Sigmoid colon (tissue), 6 donors: ENCODE measurements at regions not wholly inside any gene's neighbourhood (a gene's known extent, or its start where the extent isn't known, plus 50 kb on each side); places are given as distances from the start of the nearest gene placed in this dataset.
"Not testable (repeated sequence)": the region's sequence is repeated elsewhere in the genome, so short reads cannot be mapped to it uniquely, and the experiment has no call there.

Source experiments
- DNase-seq: peaks from one replicate; pipeline ENCODE4 v3.0.0-alpha.2; 2019
- H3K27ac ChIP-seq, 4 donors: fragments of 200-600 bp; sonication (generic); one replicate each; pipeline ENCODE4 v1.5.1; 2016 to 2019; ENCODE audit warnings: mild to moderate bottlenecking in 1 of 4
- H3K27me3 ChIP-seq, 3 donors: fragments of 200-600 bp; sonication (generic); one replicate each; pipeline ENCODE4 v1.5.1; 2019; ENCODE audit warnings: mild to moderate bottlenecking in 1 of 3
- H3K36me3 ChIP-seq, 4 donors: fragments of 200-600 bp; sonication (generic); one replicate each; pipeline ENCODE4 v1.5.1; 2016 to 2019
- H3K4me1 ChIP-seq, 4 donors: fragments of 200-600 bp; sonication (generic); one replicate each; pipeline ENCODE4 v1.5.1; 2017 to 2019
- H3K4me3 ChIP-seq, 4 donors: fragments of 200-600 bp; sonication (generic); one replicate each; pipeline ENCODE4 v1.5.1; 2017 to 2019; ENCODE audit warnings: mild to moderate bottlenecking in 2 of 4, moderate library complexity in 1 of 4
- H3K9me3 ChIP-seq, 4 donors: fragments of 200-600 bp in 3 of 4; sonication (generic) in 3 of 4; one replicate each; pipeline versions ENCODE4 v1.5.1 to v1.6.1; 2013 to 2019
- EP300 ChIP-seq, 4 donors: sonication (generic); formaldehyde crosslinking; IDR thresholded peaks; one replicate each; pipeline ENCODE4 v1.6.1; 2017; ENCODE audit warnings: antibody characterized with exemption in 4 of 4
- POLR2A ChIP-seq, 2 donors: fragments of 450-650 bp; IDR thresholded peaks; one replicate each; pipeline ENCODE4 v1.6.1; 2016; ENCODE audit warnings: antibody characterized with exemption in 2 of 2, mild to moderate bottlenecking in 2 of 2, moderate library complexity in 2 of 2
- POLR2AphosphoS5 ChIP-seq, 4 donors: sonication (generic); formaldehyde crosslinking; IDR thresholded peaks; one replicate each; pipeline ENCODE4 v1.6.1; 2017; ENCODE audit warnings: antibody characterized with exemption in 4 of 4
- WGBS, 2 donors: extraction: QIAGEN DNeasy Blood & Tissue Kit; methylation state at CpG; one replicate each; pipeline ENCODE4 v1.1.7; 2013; 5-methylcytosine and 5-hydroxymethylcytosine counted together
- intact Hi-C: fragments of 100-400 bp; cut with DNase I; formaldehyde crosslinking; loops from one replicate; pipeline ENCODE4 v1.15.1; 2023
- TF ChIP-seq, protein P1 (sequence below), 4 experiments: fragments of 450-650 bp in 3 of 4; fragments of 200-600 bp in 1 of 4; IDR thresholded peaks; one replicate each; pipeline ENCODE4 v1.5.1; 2016 to 2019; ENCODE audit warnings: antibody characterized with exemption in 4 of 4, mild to moderate bottlenecking in 3 of 4, moderate library complexity in 2 of 4
- donor health status: healthy with polysubstance abuse.
- donor health status: healthy.

DNA sequence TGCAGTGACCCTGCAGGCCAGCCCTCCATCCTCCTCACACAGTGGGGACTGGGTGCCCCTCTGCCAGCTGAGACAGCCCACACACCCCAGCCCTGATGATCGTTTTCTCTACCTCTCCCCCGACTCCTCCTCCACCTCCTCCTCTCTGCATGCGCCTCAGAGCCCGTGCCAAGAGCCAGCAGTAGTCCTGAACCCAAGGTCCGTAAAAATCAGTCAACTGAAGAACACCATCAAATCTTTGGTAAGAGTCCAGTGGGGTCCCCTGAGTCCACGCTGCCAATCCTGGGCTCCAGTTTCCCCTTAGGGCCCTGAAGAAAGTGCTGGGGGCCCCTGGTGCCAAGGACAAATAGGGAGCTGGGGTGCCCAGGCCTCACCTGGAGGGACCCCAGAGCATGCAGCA, 109.3 kb upstream of the FAN1 start:
- no peak for DNase-seq
- no peaks in the 10 kb centered on the region for H3K36me3 ChIP-seq
- H3K9me3 ChIP-seq = no peaks in the 10 kb centered on the region
- no peak overlapping the region for H3K4me3 ChIP-seq
- H3K4me1 ChIP-seq = peaks cover 0 to 4% (median 0%) of the 10 kb centered on the region in 4 donors
- peaks cover 0 to 9% (median 0%) of the 10 kb centered on the region in 3 donors for H3K27me3 ChIP-seq
- H3K27ac ChIP-seq = no peak overlapping the region
- intact Hi-C loops = no loop called here
- 87 to 91% methylated on average over 6 of the region's 6 CpGs for WGBS, 2 donors
- TF ChIP-seq POLR2A (IDR thresholded peaks at IDR 0.05) (no peak), POLR2AphosphoS5 (IDR thresholded peaks at IDR 0.05) (no peak)

DNA sequence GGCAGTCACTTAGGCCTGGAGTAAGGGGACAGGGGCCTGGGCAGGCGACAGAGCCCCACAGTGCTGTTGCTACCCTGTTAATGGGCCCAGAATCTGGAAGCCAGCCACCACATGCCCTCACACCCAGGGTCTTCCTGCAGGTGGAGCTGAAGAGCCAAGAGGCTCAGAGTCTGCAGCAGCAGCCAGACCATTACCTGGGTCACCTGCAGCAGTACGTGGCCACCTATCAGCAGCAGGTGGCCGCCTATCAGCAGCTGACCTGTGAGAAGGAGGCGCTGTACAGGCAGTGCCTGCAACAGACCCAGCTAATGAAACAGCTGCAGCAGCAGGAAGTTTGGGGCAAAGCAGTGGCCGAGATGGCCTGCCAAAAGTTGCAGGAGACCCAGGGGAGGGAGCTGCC, 104.2 kb upstream of the FAN1 start:
- H3K9me3 ChIP-seq, H3K27me3 ChIP-seq, intact Hi-C loops, DNase-seq, H3K36me3 ChIP-seq, H3K27ac ChIP-seq, H3K4me3 ChIP-seq, H3K4me1 ChIP-seq: not testable (repeated sequence)
- 6 to 60% methylated on average over 5 of the region's 5 CpGs for WGBS, 2 donors

DNA sequence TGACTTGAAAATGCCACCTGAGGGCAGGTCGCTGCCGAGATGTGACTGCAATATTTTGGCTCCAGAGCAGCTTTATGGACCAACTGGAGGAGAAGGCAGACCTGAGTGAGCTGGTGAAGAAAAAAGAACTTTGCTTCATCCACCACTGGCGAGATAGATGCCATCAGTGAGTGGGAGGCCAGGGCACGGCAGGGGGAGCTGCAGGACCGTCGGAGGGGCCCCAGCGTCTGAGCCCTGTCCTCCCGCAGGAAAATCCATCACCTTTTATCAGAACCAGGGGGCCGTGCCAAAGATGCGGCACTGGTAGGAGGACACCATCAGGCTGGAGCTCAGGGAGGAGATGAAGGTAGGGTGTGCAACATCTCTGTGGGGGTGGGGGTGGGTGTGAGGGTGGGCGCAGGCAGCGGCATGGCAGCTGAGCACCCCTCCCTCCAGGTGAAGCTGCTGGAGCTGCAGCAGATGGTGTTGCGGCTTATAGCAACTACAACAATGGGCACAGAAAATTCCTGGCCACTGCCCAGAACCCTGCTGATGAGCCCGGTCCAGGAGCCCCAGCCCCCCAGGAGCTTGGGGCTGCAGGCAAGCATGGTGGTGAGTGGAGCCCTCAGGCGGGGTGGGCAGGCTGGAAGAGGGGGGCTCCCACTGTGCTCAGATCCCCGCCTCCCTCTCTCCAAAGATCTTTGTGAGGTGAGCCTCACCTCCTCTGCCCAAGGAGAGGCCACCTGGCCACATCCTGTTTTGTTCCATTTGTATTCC, 102.4 kb upstream of the FAN1 start:
- intact Hi-C loops, H3K9me3 ChIP-seq: not testable (repeated sequence)

DNA sequence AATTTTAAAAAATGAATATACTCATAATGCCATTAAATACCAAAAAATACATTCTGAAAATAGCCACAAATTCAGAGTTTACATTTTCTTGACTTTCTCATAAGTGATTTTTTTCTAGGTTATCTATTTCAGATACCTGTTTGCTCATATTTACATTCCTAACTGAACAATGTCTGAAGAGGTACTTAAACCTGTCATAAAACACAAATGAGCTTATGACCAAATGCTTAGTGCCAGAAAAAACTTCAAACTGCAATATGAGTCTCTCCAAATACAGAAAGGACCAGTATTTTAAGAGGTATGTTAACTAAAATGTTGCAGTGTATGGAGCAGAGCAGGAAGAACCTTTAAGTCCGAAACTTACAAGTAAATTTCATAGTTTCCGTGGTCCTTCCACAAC, 101.7 kb upstream of the FAN1 start:
- 26 to 50% methylated on average over 2 of the region's 2 CpGs for WGBS, 2 donors

More for the DNA sequence above, 102.4 kb upstream of the FAN1 start:
- H3K27ac ChIP-seq, H3K36me3 ChIP-seq, H3K4me1 ChIP-seq, H3K4me3 ChIP-seq, DNase-seq, H3K27me3 ChIP-seq: not testable (repeated sequence)
- 41 to 63% methylated on average over 14 of the region's 16 CpGs for WGBS, 2 donors

DNA sequence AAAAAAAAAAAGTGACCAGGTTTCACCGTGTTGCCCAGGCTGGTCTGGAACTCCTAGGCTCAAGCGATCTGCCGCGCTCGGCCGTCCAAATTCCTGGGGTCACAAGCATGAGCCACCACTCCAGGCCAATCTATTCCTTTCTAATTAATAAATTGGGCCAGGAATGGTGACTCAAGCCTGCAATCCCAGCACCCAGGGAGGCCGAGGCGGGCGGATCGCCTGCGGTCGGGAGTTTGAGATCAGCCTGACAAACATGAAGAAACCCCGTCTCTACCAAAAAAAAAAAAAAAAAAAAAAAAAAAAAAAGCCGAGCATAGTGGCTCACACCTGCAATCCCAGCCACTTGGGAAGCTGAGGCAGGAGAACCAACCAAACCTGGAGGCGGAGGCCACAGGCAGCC, 100.0 kb upstream of the FAN1 start:
- H3K27me3 ChIP-seq, H3K4me1 ChIP-seq, H3K36me3 ChIP-seq, DNase-seq, H3K9me3 ChIP-seq, H3K4me3 ChIP-seq, H3K27ac ChIP-seq, intact Hi-C loops: not testable (repeated sequence)
- WGBS, 2 donors = 91 to 96% methylated on average over 15 of the region's 15 CpGs

More for the DNA sequence above, 101.7 kb upstream of the FAN1 start:
- DNase-seq, H3K36me3 ChIP-seq, H3K27me3 ChIP-seq, H3K9me3 ChIP-seq, H3K4me1 ChIP-seq, H3K4me3 ChIP-seq, H3K27ac ChIP-seq, intact Hi-C loops: not testable (repeated sequence)

DNA sequence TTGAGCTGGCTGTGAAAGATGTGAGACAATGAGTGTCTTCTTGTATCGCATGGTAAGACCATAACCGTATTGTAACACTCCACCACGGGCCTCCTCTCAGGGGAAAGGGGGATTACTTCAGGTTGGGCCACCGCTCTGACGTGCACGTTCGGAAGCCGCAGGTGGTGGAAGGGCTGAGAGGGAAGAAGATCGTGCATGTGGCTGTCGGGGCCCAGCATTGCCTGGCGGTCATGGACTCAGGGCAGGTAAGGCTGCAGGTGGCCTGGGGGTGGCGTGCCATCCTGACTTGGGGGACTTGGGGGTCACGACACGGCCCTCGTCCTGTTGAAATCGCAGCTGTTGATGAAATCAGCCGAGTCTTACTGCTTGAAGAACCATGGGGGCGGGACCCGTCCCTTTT, 87.3 kb upstream of the FAN1 start:
- intact Hi-C loops = no loop called here
- Histone ChIP-seq H3K36me3 (no peaks in the 10 kb centered on the region), H3K4me1 (no peaks in the 10 kb centered on the region), H3K27ac (no peak overlapping the region), H3K9me3 (no peaks in the 10 kb centered on the region), H3K27me3 (no peaks in the 10 kb centered on the region), H3K4me3 (no peak overlapping the region)
- WGBS, 2 donors = 90 to 91% methylated on average over 19 of the region's 19 CpGs
- no peak for DNase-seq
- TF ChIP-seq POLR2A (IDR thresholded peaks at IDR 0.05) (no peak), POLR2AphosphoS5 (IDR thresholded peaks at IDR 0.05) (no peak), EP300 (IDR thresholded peaks at IDR 0.05) (no peak)
- TF ChIP-seq, protein P1, sequence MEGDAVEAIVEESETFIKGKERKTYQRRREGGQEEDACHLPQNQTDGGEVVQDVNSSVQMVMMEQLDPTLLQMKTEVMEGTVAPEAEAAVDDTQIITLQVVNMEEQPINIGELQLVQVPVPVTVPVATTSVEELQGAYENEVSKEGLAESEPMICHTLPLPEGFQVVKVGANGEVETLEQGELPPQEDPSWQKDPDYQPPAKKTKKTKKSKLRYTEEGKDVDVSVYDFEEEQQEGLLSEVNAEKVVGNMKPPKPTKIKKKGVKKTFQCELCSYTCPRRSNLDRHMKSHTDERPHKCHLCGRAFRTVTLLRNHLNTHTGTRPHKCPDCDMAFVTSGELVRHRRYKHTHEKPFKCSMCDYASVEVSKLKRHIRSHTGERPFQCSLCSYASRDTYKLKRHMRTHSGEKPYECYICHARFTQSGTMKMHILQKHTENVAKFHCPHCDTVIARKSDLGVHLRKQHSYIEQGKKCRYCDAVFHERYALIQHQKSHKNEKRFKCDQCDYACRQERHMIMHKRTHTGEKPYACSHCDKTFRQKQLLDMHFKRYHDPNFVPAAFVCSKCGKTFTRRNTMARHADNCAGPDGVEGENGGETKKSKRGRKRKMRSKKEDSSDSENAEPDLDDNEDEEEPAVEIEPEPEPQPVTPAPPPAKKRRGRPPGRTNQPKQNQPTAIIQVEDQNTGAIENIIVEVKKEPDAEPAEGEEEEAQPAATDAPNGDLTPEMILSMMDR (IDR thresholded peaks at IDR 0.05) = no peak

DNA sequence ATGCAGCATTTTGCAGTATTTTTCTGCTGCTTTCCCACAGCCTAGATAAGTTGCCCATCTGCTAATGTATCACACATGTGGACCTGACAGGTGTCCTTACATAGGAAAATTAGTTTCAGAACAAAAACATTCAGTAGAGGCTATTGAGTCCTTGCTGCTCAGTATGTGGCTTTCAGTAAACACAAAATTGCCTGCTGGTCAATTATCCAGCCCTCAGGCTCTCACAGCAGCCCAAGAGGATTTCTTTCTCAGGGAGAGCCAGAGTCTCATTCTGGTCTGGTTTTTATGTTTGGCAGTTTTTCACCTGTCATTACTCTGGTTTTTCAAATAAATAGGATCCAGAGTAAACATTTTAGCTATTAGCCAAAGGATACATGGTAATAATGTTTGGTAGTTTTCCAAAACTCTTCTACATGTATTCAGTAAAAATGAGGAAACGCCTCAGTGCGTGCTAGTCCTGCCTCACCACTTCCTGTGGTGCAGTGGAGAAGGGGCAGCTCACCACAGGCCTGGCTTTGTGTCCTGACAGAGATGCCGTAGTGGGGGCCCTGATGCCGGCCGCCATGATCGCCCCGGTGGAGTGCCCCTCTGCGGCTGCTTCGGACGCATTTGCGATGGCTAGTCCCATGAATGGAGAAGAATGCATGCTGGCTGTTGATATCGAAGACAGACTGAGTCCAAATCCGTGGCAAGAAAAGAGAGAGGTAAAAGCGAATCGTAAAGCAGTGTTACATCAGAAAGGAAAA, 80.5 kb upstream of the FAN1 start:
- not testable (repeated sequence) for H3K4me3 ChIP-seq

More for the DNA sequence above, 80.5 kb upstream of the FAN1 start:
- H3K36me3 ChIP-seq, H3K27me3 ChIP-seq, DNase-seq, H3K4me1 ChIP-seq, intact Hi-C loops, H3K9me3 ChIP-seq, H3K27ac ChIP-seq: not testable (repeated sequence)
- 68 to 85% methylated on average over 15 of the region's 15 CpGs for WGBS, 2 donors
